MM.1S (cell line): ENCODE measurements at regions not wholly inside any gene's neighbourhood (a gene's known extent, or its start where the extent isn't known, plus 50 kb on each side); places are given as distances from the start of the nearest gene placed in this dataset.

Source experiments
- DNase-seq: peaks from one replicate; pipeline ENCODE4 v3.0.0-alpha.2; 2015
- H2AFZ ChIP-seq: fragments of 300-600 bp; sonication (generic); 2 replicates; pipeline ENCODE4 v1.6.0; 2016; ENCODE audit warnings: antibody characterized with exemption, low read length
- H3F3A ChIP-seq: fragments of 300-600 bp; sonication (generic); 2 replicates; pipeline ENCODE4 v1.6.1; 2016; ENCODE audit warnings: mild to moderate bottlenecking, antibody characterized with exemption, low read length, moderate library complexity, mixed read lengths; ENCODE audit not compliant: insufficient read depth
- H3K27ac ChIP-seq: fragments of 300-600 bp; sonication (generic); 2 replicates; pipeline ENCODE4 v1.5.1; 2016; ENCODE audit warnings: mild to moderate bottlenecking, low read length
- H3K27me3 ChIP-seq: fragments of 300-600 bp; sonication (generic); replicated peaks from 2 replicates; pipeline ENCODE4 v1.6.0; 2016; ENCODE audit warnings: low read length; ENCODE audit not compliant: insufficient read depth
- H3K36me3 ChIP-seq: fragments of 300-600 bp; sonication (generic); replicated peaks from 2 replicates; pipeline ENCODE4 v1.6.1; 2016; ENCODE audit warnings: mild to moderate bottlenecking, low read length, mixed read lengths; ENCODE audit not compliant: insufficient read depth
- H3K4me1 ChIP-seq: fragments of 300-600 bp; sonication (generic); 2 replicates; pipeline ENCODE4 v1.6.1; 2016; ENCODE audit warnings: low read length, mixed read lengths
- H3K4me2 ChIP-seq: fragments of 300-600 bp; sonication (generic); 2 replicates; pipeline ENCODE4 v1.6.0; 2016; ENCODE audit warnings: low read depth, low read length
- H3K4me3 ChIP-seq: fragments of 300-600 bp; sonication (generic); 2 replicates; pipeline ENCODE4 v1.5.1; 2016; ENCODE audit warnings: low read length, mixed read lengths
- H3K79me2 ChIP-seq: fragments of 300-600 bp; sonication (generic); 2 replicates; pipeline ENCODE4 v1.6.1; 2016; ENCODE audit warnings: mixed run types, low read length, mixed read lengths
- H3K9ac ChIP-seq: fragments of 300-600 bp; sonication (generic); 2 replicates; pipeline ENCODE4 v1.6.1; 2016; ENCODE audit warnings: low read length, mixed read lengths
- H3K9me2 ChIP-seq: fragments of 300-600 bp; sonication (generic); replicated peaks from 2 replicates; pipeline ENCODE4 v1.6.1; 2016; ENCODE audit warnings: mild to moderate bottlenecking, low read length, mixed read lengths; ENCODE audit not compliant: insufficient read depth
- H3K9me3 ChIP-seq: fragments of 300-600 bp; sonication (generic); replicated peaks from 2 replicates; pipeline ENCODE4 v1.6.1; 2016; ENCODE audit warnings: mild to moderate bottlenecking, low read length, mixed read lengths; ENCODE audit not compliant: insufficient read depth
- H4K20me1 ChIP-seq: fragments of 300-600 bp; sonication (generic); 2 replicates; pipeline ENCODE4 v1.6.1; 2016; ENCODE audit warnings: mild to moderate bottlenecking, low read length, moderate library complexity, mixed read lengths; ENCODE audit not compliant: insufficient read depth
- EZH2 ChIP-seq: fragments of 300-600 bp; sonication (generic); optimal IDR thresholded peaks from 2 replicates; pipeline ENCODE3; 2017; ENCODE audit warnings: low read depth, mild to moderate bottlenecking, antibody characterized with exemption, low read length, mixed read lengths
- EZH2phosphoT487 ChIP-seq: fragments of 300-600 bp; sonication (generic); IDR thresholded peaks from 2 replicates; pipeline ENCODE4 v1.6.1; 2018; ENCODE audit warnings: antibody characterized with exemption, low read length
- TF ChIP-seq, protein P1 (sequence below): fragments of 300-600 bp; sonication (generic); IDR thresholded peaks from 2 replicates; pipeline ENCODE4 v1.5.1; 2016; ENCODE audit warnings: antibody characterized with exemption, low read length, mixed read lengths

DNA sequence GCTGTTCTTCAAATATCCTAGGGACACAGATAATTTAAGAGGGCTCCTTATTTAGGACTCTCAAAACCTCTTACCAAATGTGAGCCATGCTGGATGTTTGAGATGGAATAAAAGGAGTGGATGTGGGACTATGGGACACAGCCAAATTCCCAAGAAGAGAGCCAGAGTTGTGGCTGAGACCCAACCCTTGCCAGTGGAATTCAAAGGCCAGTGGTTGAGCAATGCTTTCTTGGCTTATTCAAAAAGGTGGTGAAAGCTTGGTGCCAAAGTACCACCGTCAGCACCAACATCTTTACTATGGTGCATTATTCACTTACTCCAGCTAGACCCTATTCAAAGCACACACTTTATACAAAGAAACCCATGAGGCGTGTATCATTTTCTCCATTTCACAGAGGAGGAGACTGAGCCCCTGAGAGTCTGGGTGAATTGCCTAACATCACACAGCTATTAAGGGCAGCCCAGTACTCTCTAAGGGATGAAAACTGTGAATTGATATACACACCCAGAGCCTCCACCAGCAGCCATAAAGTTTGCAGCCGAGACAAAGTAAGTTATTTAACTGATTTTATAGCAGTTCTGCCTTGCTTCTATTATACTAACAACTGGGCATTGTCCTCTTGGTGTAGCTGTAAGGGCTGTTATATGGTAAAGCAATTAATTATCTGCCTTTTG is 391.7 kb downstream of the ACTL7B start:
- Histone ChIP-seq H3K9me2 (no peaks in the 10 kb centered on the region), H3F3A (no peaks in the 10 kb centered on the region), H4K20me1 (no peaks in the 10 kb centered on the region), H3K9me3 (no peaks in the 10 kb centered on the region), H3K79me2 (no peaks in the 10 kb centered on the region), H2AFZ (no peak overlapping the region), H3K4me2 (no peak overlapping the region), H3K27ac (no peak overlapping the region), H3K4me1 (no peaks in the 10 kb centered on the region), H3K27me3 (no peaks in the 10 kb centered on the region), H3K4me3 (no peak overlapping the region), H3K36me3 (no peaks in the 10 kb centered on the region), H3K9ac (no peak overlapping the region)
- no peak for TF ChIP-seq EZH2phosphoT487
- TF ChIP-seq EZH2, result no peak
- TF ChIP-seq, protein P1, sequence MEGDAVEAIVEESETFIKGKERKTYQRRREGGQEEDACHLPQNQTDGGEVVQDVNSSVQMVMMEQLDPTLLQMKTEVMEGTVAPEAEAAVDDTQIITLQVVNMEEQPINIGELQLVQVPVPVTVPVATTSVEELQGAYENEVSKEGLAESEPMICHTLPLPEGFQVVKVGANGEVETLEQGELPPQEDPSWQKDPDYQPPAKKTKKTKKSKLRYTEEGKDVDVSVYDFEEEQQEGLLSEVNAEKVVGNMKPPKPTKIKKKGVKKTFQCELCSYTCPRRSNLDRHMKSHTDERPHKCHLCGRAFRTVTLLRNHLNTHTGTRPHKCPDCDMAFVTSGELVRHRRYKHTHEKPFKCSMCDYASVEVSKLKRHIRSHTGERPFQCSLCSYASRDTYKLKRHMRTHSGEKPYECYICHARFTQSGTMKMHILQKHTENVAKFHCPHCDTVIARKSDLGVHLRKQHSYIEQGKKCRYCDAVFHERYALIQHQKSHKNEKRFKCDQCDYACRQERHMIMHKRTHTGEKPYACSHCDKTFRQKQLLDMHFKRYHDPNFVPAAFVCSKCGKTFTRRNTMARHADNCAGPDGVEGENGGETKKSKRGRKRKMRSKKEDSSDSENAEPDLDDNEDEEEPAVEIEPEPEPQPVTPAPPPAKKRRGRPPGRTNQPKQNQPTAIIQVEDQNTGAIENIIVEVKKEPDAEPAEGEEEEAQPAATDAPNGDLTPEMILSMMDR, result no peak
- DNase-seq, result no peak

- TF ChIP-seq, protein P1, result no peak
- TF ChIP-seq EZH2 (no peak), EZH2phosphoT487 (no peak)
- no peaks in the 10 kb centered on the region for H4K20me1 ChIP-seq
- no peak overlapping the region for H3K27ac ChIP-seq
- no peak overlapping the region for H2AFZ ChIP-seq
- no peaks in the 10 kb centered on the region for H3K4me1 ChIP-seq
- H3K79me2 ChIP-seq, result no peaks in the 10 kb centered on the region
- H3F3A ChIP-seq, result no peaks in the 10 kb centered on the region
- no peak overlapping the region for H3K4me3 ChIP-seq
- DNase-seq, result no peak
- no peak overlapping the region for H3K4me2 ChIP-seq
- H3K9me2 ChIP-seq, result no peaks in the 10 kb centered on the region
- no peaks in the 10 kb centered on the region for H3K9me3 ChIP-seq
- H3K9ac ChIP-seq, result no peak overlapping the region
- H3K27me3 ChIP-seq, result no peaks in the 10 kb centered on the region
- H3K36me3 ChIP-seq, result no peaks in the 10 kb centered on the region
These were observed 398.9 kb downstream of the ACTL7B start for GRCh38 chr9:108456903-108457302.

DNA sequence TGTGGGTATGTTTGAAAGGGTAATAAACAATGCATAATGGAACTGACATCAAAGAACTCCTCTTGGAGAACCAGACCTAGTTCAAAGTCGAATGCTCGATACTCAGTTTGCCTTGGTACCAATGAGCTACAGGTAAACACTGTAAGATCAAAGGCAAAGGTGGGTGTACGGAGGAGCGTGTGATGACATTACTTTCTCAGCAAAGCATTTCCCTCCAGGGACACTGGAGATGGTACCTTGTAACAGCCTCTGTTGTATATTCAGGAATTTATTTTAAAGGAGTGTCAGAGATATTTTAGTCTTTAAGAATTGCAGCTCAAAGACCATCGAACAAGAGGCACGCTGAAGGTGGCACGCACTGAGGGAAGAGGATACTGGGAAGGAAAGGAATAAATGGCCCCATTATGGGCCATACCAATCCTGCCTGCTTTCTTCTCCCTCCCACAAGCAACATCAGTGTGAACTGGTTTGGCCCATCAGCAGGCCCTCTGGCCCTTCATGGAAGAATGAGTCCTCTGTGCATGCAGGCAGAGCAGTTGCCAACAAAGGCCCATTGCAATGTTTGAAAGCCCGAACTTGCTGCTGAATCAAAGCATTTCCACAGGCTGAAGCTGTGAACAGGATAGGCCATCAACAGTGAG is 410.2 kb downstream of the ACTL7B start:
- no peak overlapping the region for H3K4me2 ChIP-seq
- no peaks in the 10 kb centered on the region for H3K4me1 ChIP-seq
- no peaks in the 10 kb centered on the region for H3K79me2 ChIP-seq
- no peak overlapping the region for H3K9ac ChIP-seq
- H3K9me2 ChIP-seq, result no peaks in the 10 kb centered on the region
- no peaks in the 10 kb centered on the region for H3K27me3 ChIP-seq
- H3K4me3 ChIP-seq, result no peak overlapping the region
- H3K36me3 ChIP-seq, result no peaks in the 10 kb centered on the region
- H3K9me3 ChIP-seq, result no peaks in the 10 kb centered on the region
- no peak for DNase-seq
- H2AFZ ChIP-seq, result no peak overlapping the region
- no peaks in the 10 kb centered on the region for H3F3A ChIP-seq
- no peak overlapping the region for H3K27ac ChIP-seq
- TF ChIP-seq, protein P1, result no peak
- TF ChIP-seq EZH2phosphoT487, result no peak
- TF ChIP-seq EZH2, result no peak
- no peaks in the 10 kb centered on the region for H4K20me1 ChIP-seq
